ENCODE measurements at regions not wholly inside any gene's neighbourhood (a gene's known extent, or its start where the extent isn't known, plus 50 kb on each side); places are given as distances from the start of the nearest gene placed in this dataset.
"Not testable (repeated sequence)": the region's sequence is repeated elsewhere in the genome, so short reads cannot be mapped to it uniquely, and the experiment has no call there.

DNA sequence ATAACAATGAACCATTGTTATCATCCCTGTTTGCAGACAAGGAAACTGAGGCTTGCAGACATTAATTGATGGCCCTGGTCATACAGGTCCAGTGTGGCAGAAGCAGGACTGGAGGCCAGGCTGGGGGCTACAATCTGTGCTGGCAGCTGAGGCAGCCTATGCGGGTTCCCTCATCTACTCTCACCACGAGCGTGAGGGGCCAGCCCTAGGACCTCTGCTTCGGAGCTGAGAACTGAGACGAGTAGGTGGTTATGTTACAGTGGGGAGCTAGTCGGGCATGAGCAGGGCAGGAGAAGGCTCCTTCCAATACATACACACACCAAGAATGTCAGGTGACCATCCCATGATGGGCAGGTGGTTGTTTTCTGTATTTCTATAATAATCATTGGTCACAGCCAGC is 82.2 kb upstream of the ASB18 start:
- no peak for DNase-seq (ENCODE audit: low read depth in 2 of 3, low spot score in 2 of 3)

DNA sequence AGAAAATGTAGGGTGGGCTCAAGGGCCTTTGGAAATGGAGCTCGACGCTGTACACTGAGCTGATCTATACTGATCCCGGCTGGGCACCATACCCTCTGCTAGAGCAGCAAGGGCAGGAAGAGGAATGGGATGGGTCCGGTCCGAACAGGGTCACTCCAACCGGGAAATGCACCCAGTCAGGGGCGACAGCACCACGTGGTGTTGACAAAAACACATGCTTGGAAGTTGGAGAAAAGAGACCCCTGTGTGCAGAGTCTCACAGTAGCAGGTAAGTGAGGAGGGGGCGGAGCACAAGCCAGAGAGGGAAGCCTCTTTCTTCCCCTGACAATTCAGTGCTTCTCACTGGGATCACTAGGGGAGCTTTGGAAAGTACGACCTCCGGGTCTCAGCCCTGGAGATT is 84.1 kb upstream of the ASB18 start:
- DNase-seq (ENCODE audit: low read depth in 2 of 3, low spot score in 2 of 3): no peak

DNA sequence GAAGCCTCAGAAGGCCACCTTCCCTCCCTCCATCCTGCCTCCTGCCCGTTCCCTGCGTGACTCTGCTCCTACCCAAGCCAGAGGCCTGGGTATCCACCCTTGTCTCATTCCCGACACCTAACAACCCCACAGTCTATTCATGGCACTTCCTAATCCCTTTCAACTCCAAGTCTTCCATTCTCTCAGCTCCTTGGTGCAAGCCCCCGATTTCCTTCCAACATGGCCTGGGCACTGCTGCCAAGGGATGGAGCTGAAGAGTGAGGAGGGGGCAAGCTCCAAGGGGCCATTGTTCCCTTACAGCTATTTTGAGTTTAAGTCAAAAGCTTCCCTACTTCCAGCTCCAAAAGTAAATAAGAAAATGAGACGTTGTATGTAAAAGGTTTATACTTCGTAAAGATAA is 84.8 kb upstream of the ASB18 start:
- no peak for DNase-seq (ENCODE audit: low read depth in 2 of 3, low spot score in 2 of 3)

GRCh38 chr2:236350426-236350825 is 86.2 kb upstream of the ASB18 start:
- no peak for DNase-seq (ENCODE audit: low read depth in 2 of 3, low spot score in 2 of 3)

GRCh38 chr2:236351966-236352525 is 87.8 kb upstream of the ASB18 start:
- DNase-seq (ENCODE audit: low read depth in 2 of 3, low spot score in 2 of 3): no peak

DNA sequence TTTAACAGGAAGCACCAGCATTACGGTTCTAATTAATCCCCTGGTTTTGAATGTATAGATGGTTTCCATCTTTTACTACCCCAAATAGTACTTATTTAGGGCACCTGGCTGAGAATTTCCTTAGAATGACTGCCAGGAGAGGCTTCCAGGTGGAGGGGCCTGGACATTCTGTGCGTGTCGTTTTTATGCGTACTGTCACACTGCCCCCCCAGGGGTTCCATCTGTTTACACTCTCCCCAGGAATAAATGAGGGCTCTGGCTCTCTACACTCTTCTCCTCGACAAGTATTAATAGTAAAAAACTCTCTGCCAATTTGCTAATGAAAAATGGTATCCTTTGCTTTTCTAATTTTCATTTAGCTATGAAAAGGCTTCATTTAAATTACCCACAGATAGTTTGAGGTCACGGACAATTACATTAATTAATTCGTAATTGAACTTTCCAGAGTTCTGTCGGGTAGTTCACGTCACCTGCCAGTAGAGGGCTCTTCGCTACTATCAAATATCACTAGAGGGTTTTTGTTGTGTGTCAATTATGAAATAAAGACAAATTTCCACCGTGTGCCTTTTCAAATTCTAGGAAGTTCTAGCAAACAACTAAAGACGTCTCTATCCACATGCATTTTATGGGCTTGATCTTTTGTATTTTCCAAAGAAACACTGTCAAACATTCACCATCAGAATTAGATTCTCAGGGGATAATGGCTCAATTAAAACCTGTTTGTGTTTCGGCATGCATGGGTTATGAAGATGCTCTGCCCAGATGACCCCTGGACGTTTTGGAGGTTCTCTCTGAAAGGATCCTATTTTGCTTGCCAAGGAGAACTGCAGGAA is 88.8 kb upstream of the ASB18 start:
- no peak for DNase-seq (ENCODE audit: low read depth in 2 of 3, low spot score in 2 of 3)

DNA sequence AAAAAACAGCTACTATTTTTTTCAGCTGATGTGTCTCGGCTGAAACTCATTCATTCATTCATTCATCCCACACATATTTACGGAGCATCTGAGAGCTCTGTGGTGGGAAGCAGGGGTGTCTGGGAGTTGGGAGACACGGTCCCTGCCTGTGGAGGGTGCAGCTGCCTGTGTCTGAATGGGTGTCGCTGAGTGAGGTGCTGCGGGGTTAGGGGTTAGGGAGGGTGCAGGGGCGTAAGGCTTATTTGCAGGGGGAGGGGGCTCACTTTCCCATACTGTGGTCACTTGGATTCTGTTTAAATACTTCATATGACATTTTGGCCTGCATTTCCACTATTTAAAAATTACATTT is 89.4 kb upstream of the ASB18 start:
- DNase-seq (ENCODE audit: low read depth in 2 of 3, low spot score in 2 of 3): no peak

DNA sequence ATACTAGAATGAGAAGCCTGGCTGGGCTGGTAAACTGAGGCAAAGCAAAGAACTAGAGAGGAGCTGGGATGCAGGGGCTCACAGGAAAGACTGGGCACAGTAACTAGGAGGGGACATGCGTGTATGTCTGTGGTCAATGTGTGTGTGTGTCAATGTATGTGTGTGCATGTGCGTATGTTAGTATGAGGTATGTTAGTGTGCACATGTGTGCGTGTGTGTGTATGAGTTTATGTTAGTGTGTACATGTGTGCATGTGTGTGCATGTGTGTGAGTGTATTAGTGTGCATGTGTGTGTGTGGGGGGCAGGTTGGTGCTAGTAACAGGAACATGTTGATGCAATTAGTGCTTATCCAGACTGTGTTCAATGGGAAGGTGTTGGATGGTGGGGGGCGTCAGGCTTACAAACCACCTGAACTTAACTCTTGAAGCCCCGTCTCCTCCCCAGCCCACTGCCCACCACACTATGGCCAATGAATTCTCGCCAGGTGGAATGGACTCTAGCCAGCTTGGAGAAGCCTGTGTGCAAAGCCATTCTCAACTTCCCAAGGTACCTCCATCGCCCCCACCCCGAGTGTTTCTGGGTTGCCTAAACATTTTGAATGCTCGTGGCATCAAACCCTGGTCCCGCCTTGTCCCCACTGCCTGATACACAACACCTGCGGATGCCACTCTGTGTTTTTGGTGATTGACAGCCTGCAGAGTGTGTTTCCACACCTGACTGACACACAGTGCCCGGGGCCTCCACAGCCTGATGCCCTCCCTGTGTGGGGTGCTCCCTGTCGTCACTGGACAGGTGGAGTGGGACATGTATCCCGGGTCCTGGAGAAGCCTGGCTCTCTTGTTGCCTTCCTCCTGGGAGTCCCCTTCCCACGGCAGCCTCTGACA is 90.1 kb upstream of the ASB18 start:
- DNase-seq (ENCODE audit: low read depth in 2 of 3, low spot score in 2 of 3): no peak

DNA sequence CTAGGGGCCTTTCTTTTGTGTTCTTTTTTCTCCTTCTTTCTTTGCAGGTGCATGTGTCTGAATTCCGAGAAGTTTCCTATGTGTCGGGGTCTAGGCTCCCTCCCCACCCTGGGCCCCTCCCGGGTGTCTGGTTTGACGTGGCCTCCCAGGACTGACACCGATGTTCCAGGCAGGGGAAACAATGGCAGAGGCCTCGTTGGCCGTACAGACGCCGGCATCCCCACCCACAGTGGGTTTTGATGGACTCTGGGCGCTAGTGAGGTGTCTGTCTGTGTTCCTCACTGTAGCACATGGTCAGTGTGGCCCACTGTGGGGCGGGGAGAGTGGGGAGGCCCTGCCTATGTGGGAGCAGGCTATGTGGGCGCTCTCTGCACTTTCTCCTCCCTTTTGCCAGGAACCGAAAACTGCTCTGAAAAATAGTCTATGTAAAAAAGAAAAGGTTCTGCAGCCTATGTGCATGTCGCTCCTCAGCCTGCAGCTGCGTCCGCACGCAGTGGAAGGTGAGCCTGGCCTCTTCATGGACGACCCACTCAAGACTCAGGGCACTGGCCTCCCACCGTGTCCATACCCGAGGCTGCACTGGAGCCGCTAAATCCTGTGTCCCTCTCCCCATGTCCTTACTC is 90.9 kb upstream of the ASB18 start:
- DNase-seq (ENCODE audit: low read depth in 2 of 3, low spot score in 2 of 3): no peak

- DNase-seq (ENCODE audit: low read depth in 2 of 3, low spot score in 2 of 3): no peak
Observed at GRCh38 chr2:236355911-236356310, 91.7 kb upstream of the ASB18 start.

DNA sequence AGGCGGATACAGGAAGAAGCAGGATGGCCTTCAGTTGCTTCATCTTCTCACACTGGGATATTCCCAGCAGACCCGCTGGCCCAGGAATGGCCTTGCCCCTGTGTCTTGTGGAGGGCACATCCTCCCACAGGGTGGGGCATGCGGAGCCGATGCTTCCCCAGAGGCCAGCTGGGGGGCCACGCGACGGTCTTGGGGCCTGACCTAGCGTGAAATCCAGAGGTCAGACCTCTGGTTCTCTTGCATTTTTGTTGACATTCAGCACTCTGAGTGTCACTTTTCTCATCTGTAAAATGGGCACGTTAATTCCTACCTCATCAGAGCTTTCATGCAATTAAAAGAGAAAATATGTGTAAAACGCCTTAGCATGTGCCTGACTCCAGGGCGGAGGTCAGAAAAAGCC is 92.1 kb upstream of the ASB18 start:
- DNase-seq (ENCODE audit: low read depth in 2 of 3, low spot score in 2 of 3): not testable (repeated sequence)

GRCh38 chr2:236358482-236358881 is 94.3 kb upstream of the ASB18 start:
- DNase-seq (ENCODE audit: low read depth in 2 of 3, low spot score in 2 of 3): not testable (repeated sequence)

GRCh38 chr2:236359426-236360045 is 95.3 kb upstream of the ASB18 start:
- DNase-seq (ENCODE audit: low read depth in 2 of 3, low spot score in 2 of 3): no peak

GRCh38 chr2:236360496-236360895 is 96.3 kb upstream of the ASB18 start:
- DNase-seq (ENCODE audit: low read depth in 2 of 3, low spot score in 2 of 3): no peak

GRCh38 chr2:236363711-236364277 is 99.6 kb upstream of the ASB18 start:
- no peak for DNase-seq (ENCODE audit: low read depth in 2 of 3, low spot score in 2 of 3)

- no peak for DNase-seq (ENCODE audit: low read depth in 2 of 3, low spot score in 2 of 3)
Observed at GRCh38 chr2:236365258-236366048, 101.2 kb upstream of the ASB18 start.

DNA sequence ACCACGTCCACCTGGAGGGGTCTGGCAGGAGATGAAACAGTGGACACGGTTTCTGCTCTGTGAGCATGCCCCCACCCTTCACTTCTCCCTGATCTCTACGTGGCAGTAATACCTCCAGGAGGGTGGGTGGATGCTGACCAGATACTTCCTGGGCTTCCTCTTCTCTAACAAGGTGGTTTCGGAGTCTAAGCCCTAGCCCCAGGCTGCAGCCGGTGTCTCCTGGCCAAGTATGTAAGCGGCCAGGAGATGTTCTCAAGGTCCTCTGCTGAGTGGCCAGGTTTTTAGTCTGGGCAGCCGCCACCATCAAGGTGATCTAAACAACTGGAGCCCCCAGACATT is 101.8 kb upstream of the ASB18 start:
- DNase-seq (ENCODE audit: low read depth in 2 of 3, low spot score in 2 of 3): no peak

GRCh38 chr2:236366397-236366796 is 102.2 kb upstream of the ASB18 start:
- DNase-seq (ENCODE audit: low read depth in 2 of 3, low spot score in 2 of 3): no peak

- no peak for DNase-seq (ENCODE audit: low read depth in 2 of 3, low spot score in 2 of 3)
Observed at GRCh38 chr2:236367506-236368289, 103.5 kb upstream of the ASB18 start.

Data from activated CD8-positive, alpha-beta memory T cell treated with anti-CD3 and anti-CD28 coated beads for 48 hours (primary cell).